K562 (cell line): ENCODE measurements at regions not wholly inside any gene's neighbourhood (a gene's known extent, or its start where the extent isn't known, plus 50 kb on each side); places are given as distances from the start of the nearest gene placed in this dataset.

ENCODE experiments used
- CCNT2 ChIP-seq: IDR thresholded peaks from 2 replicates; pipeline ENCODE4 v1.6.1; 2011; ENCODE audit warnings: borderline replicate concordance, low read depth, mild to moderate bottlenecking, moderate library complexity, mixed read lengths, low read length; ENCODE audit not compliant: insufficient read length; ENCODE audit errors: extremely low read depth
- ILK ChIP-seq: fragments of 450-650 bp; IDR thresholded peaks from 2 replicates; pipeline ENCODE4 v1.6.1; 2016; ENCODE audit warnings: missing genetic modification characterization, low read depth, mild to moderate bottlenecking, missing compliant biosample characterization, moderate library complexity, borderline replicate concordance
- KAT8 ChIP-seq: fragments of 450-650 bp; IDR thresholded peaks from 2 replicates; pipeline ENCODE4 v1.6.1; 2016; ENCODE audit warnings: low read depth, mild to moderate bottlenecking
- NFE2L1 ChIP-seq: fragments of 450-650 bp; IDR thresholded peaks from 2 replicates; pipeline ENCODE4 v1.6.1; 2016; ENCODE audit warnings: missing genetic modification characterization, low read depth, mild to moderate bottlenecking, missing compliant biosample characterization, moderate library complexity, borderline replicate concordance
- RBM34 ChIP-seq: fragments of 200-400 bp; formaldehyde crosslinking; IDR thresholded peaks from 2 replicates; pipeline ENCODE4 v1.6.1; 2018; ENCODE audit warnings: low read length, borderline replicate concordance; ENCODE audit not compliant: insufficient read depth
- RBM39 ChIP-seq: fragments of 200-400 bp; formaldehyde crosslinking; optimal IDR thresholded peaks from 2 replicates; pipeline ENCODE3; 2018; ENCODE audit warnings: low read depth, low read length
- SREBF1 ChIP-seq: fragments of 150-350 bp; IDR thresholded peaks from 2 replicates; pipeline ENCODE4 v1.6.1; 2014; ENCODE audit warnings: antibody characterized with exemption, low read depth, low read length, borderline replicate concordance
- TRIM28 ChIP-seq: fragments of 450-650 bp; IDR thresholded peaks from 2 replicates; pipeline ENCODE4 v1.6.1; 2017
- ZNF134 ChIP-seq: fragments of 250-450 bp; sonication (Bioruptor Pico); conservative IDR thresholded peaks from 2 replicates; pipeline ENCODE4 v1.4.0; 2020
- ZNF197 ChIP-seq: fragments of 200-800 bp; sonication (Bioruptor generic); IDR thresholded peaks from 2 replicates; pipeline ENCODE4 v1.6.1; 2016; ENCODE audit warnings: low read depth, missing genetic modification characterization, missing compliant biosample characterization
- TF ChIP-seq, protein P1 (sequence below): fragments of 450-650 bp; formaldehyde crosslinking; IDR thresholded peaks from 2 replicates; pipeline ENCODE4 v1.4.0; 2022; ENCODE audit warnings: missing genetic modification characterization
- TF ChIP-seq, protein P2 (sequence below): IDR thresholded peaks from 2 replicates; pipeline ENCODE4 v1.6.1; 2011; ENCODE audit warnings: borderline replicate concordance, low read depth, mild to moderate bottlenecking, moderate library complexity, low read length; ENCODE audit not compliant: insufficient read depth, poor library complexity, severe bottlenecking

DNA sequence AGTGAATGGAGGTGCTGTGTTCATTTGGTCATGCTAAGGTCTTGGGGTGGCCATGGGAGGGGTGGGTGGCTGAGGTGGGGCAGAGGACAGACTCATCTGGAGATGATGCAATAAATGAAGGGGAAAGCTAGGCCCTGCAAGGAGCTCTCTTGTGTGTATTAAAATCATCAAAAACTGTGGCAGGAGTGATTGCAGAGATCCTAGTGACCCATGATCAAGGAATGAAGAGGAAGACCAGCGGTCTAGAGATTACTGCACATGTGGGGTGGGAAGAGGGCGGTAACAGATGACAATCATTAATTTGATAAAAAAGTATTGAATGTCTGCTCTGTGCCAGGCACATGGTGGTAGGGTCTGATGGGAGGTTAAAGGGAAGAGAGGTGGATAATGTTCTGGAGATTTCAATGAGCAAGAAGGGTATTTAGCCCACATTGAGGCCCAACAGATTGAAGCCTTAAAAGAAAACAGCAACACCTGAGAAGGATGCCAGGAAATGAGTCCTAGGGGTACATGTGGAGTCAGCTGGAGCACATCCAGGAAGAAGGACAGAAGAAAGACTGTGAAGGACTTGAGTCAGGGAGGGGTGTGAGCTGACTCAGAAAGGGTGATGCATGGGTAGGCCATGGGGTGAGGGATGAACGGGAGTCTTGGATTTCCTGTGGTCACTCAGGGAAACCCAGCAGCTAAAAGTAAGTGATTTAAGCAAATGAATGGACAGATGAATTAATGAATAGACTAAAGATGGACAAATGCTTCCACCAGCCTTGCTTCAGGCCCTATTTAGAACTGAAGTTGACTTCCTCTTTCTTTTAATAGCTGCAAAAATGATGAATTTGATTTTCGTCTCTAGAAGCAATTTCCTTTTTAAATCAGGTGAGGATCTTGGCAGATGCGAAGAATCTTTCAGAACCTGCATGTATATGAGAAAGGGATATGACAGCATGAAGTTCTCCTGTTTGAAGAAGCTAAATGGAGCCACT lies 83.1 kb upstream of the IGFBP3 start (continued):
- TF ChIP-seq, protein P1, sequence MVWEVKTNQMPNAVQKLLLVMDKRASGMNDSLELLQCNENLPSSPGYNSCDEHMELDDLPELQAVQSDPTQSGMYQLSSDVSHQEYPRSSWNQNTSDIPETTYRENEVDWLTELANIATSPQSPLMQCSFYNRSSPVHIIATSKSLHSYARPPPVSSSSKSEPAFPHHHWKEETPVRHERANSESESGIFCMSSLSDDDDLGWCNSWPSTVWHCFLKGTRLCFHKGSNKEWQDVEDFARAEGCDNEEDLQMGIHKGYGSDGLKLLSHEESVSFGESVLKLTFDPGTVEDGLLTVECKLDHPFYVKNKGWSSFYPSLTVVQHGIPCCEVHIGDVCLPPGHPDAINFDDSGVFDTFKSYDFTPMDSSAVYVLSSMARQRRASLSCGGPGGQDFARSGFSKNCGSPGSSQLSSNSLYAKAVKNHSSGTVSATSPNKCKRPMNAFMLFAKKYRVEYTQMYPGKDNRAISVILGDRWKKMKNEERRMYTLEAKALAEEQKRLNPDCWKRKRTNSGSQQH (CRISPR knock-in tag) = no peak
- TF ChIP-seq, protein P2, sequence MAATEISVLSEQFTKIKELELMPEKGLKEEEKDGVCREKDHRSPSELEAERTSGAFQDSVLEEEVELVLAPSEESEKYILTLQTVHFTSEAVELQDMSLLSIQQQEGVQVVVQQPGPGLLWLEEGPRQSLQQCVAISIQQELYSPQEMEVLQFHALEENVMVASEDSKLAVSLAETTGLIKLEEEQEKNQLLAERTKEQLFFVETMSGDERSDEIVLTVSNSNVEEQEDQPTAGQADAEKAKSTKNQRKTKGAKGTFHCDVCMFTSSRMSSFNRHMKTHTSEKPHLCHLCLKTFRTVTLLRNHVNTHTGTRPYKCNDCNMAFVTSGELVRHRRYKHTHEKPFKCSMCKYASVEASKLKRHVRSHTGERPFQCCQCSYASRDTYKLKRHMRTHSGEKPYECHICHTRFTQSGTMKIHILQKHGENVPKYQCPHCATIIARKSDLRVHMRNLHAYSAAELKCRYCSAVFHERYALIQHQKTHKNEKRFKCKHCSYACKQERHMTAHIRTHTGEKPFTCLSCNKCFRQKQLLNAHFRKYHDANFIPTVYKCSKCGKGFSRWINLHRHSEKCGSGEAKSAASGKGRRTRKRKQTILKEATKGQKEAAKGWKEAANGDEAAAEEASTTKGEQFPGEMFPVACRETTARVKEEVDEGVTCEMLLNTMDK = no peak
- no peak for TF ChIP-seq ILK (tag)
- TF ChIP-seq RBM39 = no peak
- TF ChIP-seq ZNF134 (CRISPR knock-in tag) = no peak
- no peak for TF ChIP-seq KAT8
- no peak for TF ChIP-seq CCNT2
- no peak for TF ChIP-seq SREBF1
- TF ChIP-seq RBM34 = no peak
- no peak for TF ChIP-seq NFE2L1 (tag)
- TF ChIP-seq ZNF197 (CRISPR knock-in tag) = no peak
- TF ChIP-seq TRIM28 = no peak
